ENCODE measurements at regions not wholly inside any gene's neighbourhood (a gene's known extent, or its start where the extent isn't known, plus 50 kb on each side); places are given as distances from the start of the nearest gene placed in this dataset.

DNA sequence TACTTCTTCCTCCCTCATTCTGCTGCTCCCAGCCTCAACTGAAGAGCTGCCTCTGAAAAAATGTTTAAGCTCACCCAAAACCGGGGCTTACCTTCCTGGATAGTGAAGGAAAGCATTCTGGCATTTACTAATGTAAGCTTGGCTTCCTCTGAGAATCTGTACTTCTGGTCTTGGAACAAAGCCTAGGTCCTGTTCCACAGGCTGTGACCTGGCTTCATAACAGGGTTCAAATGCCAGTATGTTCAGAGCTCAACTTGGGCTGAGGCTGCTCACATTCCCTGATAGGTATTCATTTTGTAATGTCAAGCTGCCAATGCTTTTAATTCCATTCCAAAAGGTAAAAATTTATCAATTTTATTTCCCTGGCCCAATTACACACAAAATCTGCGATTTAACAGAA, 411.7 kb upstream of the KCNN2 start:
- Histone ChIP-seq H3K79me2 (ENCODE audit: insufficient read depth, low read length) (no peaks in the 10 kb centered on the region), H3K9me3 (ENCODE audit: control insufficient read depth, low read depth, low read length) (no peaks in the 10 kb centered on the region), H2BK12ac (ENCODE audit: insufficient read length, low read depth, low read length) (no peak overlapping the region), H2AK5ac (ENCODE audit: insufficient read length, low read length) (no peak overlapping the region), H2BK5ac (ENCODE audit: insufficient read length, low read length) (no peak overlapping the region), H4K91ac (ENCODE audit: insufficient read length, low read depth, low read length) (no peak overlapping the region), H3K14ac (ENCODE audit: insufficient read depth, low read length) (no peak overlapping the region), H3K4me1 (ENCODE audit: insufficient read depth, low read length) (no peaks in the 10 kb centered on the region), H3T11ph (ENCODE audit: low read length) (no peak overlapping the region), H3K79me1 (ENCODE audit: insufficient read depth, low read depth, low read length, poor library complexity, severe bottlenecking) (no peaks in the 10 kb centered on the region), H2BK15ac (ENCODE audit: low read depth, low read length) (no peak overlapping the region), H3K23me2 (ENCODE audit: insufficient read length, low read depth, low read length, poor library complexity, severe bottlenecking) (no peaks in the 10 kb centered on the region), H3K27ac (ENCODE audit: insufficient read length, low read depth, low read length) (no peak overlapping the region), H3K27me3 (ENCODE audit: insufficient read depth, low read length) (no peaks in the 10 kb centered on the region), H3K9ac (ENCODE audit: extremely low read depth, insufficient read length, low read length) (no peak overlapping the region), H3K18ac (ENCODE audit: insufficient read length, low read depth, low read length) (no peak overlapping the region), H4K5ac (ENCODE audit: insufficient read length, low read depth, low read length) (no peak overlapping the region), H2AFZ (ENCODE audit: low read length) (no peak overlapping the region), H3K4ac (ENCODE audit: low read depth, low read length) (no peak overlapping the region), H3K23ac (ENCODE audit: insufficient read length, low read depth, low read length) (no peak overlapping the region), H2BK20ac (ENCODE audit: low read depth, low read length, poor library complexity, severe bottlenecking) (no peak overlapping the region), H3K56ac (ENCODE audit: insufficient read length, low read depth, low read length) (no peak overlapping the region), H2BK120ac (ENCODE audit: low read depth, low read length, poor library complexity, severe bottlenecking) (no peak overlapping the region), H4K8ac (replicated peaks; ENCODE audit: insufficient read length, low read depth, low read length) (no peak overlapping the region), H4K20me1 (ENCODE audit: control insufficient read depth, insufficient read depth, insufficient read length) (no peaks in the 10 kb centered on the region), H3K4me2 (ENCODE audit: insufficient read depth, insufficient read length, low read length) (no peak overlapping the region)
- no peak for TF ChIP-seq CTCF (conservative IDR thresholded peaks at IDR 0.05)
- no peak for DNase-seq
- Mint-ChIP-seq H3K36me3 (ENCODE audit: insufficient read depth in 1 of 3, low read depth in 3 of 3) (no peaks in the 10 kb centered on the region; a peak in 1 of 7 replicates), H3K4me1 (no peaks in the 10 kb centered on the region), H3K9me3 (peaks cover 4 to 6% of the 10 kb centered on the region in 2 experiments; a peak in 3 of 5 replicates), H3K27me3 (ENCODE audit: low read depth) (no peaks in the 10 kb centered on the region), H3K27ac (no peak overlapping the region), H3K4me3 (no peak overlapping the region)
- no CpG with 5 or more reads among the region's 2 CpGs for WGBS (ENCODE audit: extremely low coverage, insufficient read length, low lambda C conversion rate)
